Neural progenitor cell (in vitro differentiated cells): ENCODE measurements at regions not wholly inside any gene's neighbourhood (a gene's known extent, or its start where the extent isn't known, plus 50 kb on each side); places are given as distances from the start of the nearest gene placed in this dataset.

ENCODE experiments used
- DNase-seq: peaks from one replicate; pipeline ENCODE4 v3.0.0-alpha.2; 2016; ENCODE audit warnings: low spot score
- H2AFZ ChIP-seq: fragments of 200-600 bp; sonication (generic); replicated peaks from 2 replicates; pipeline ENCODE4 v1.6.1; 2016; ENCODE audit warnings: antibody characterized with exemption
- H3F3A ChIP-seq: fragments of 200-600 bp; sonication (generic); 2 replicates; pipeline ENCODE4 v1.6.1; 2016; ENCODE audit warnings: antibody characterized with exemption, low read depth
- H3K27ac ChIP-seq: fragments of 200-600 bp; sonication (generic); 2 replicates; pipeline ENCODE4 v1.5.1; 2016; ENCODE audit warnings: mild to moderate bottlenecking
- H3K27me3 ChIP-seq: fragments of 200-600 bp; sonication (generic); 2 replicates; pipeline ENCODE4 v1.6.1; 2016; ENCODE audit warnings: mild to moderate bottlenecking, moderate library complexity
- H3K36me3 ChIP-seq: fragments of 200-600 bp; sonication (generic); 2 replicates; pipeline ENCODE4 v1.5.1; 2016
- H3K4me1 ChIP-seq: fragments of 200-600 bp; sonication (generic); 2 replicates; pipeline ENCODE4 v1.6.1; 2016; ENCODE audit warnings: mixed run types
- H3K4me2 ChIP-seq: fragments of 200-600 bp; sonication (generic); 2 replicates; pipeline ENCODE4 v1.6.1; 2016
- H3K4me3 ChIP-seq: fragments of 200-600 bp; sonication (generic); 2 replicates; pipeline ENCODE4 v1.5.1; 2016
- H3K79me2 ChIP-seq: fragments of 200-600 bp; sonication (generic); 2 replicates; pipeline ENCODE4 v1.6.1; 2016; ENCODE audit warnings: low read depth
- H3K9ac ChIP-seq: fragments of 200-600 bp; sonication (generic); 2 replicates; pipeline ENCODE4 v1.6.1; 2016
- H3K9me3 ChIP-seq: fragments of 200-600 bp; sonication (generic); 2 replicates; pipeline ENCODE4 v1.5.1; 2016; ENCODE audit warnings: low read depth
- H4K20me1 ChIP-seq: fragments of 200-600 bp; sonication (generic); 2 replicates; pipeline ENCODE4 v1.6.1; 2016; ENCODE audit warnings: low read depth
- H3K27ac Mint-ChIP-seq: 3 replicates; pipeline ENCODE4 v1.8.0; 2021; ENCODE audit warnings: mixed read lengths
- H3K27me3 Mint-ChIP-seq: 2 replicates; pipeline ENCODE4 v1.8.0; 2022; ENCODE audit warnings: low read depth, mild to moderate bottlenecking, inconsistent platforms, moderate library complexity, mixed read lengths; ENCODE audit not compliant: insufficient read depth
- H3K36me3 Mint-ChIP-seq: 3 replicates; pipeline ENCODE4 v1.8.0; 2021; ENCODE audit warnings: mixed read lengths
- H3K4me1 Mint-ChIP-seq: 3 replicates; pipeline ENCODE4 v1.8.0; 2021; ENCODE audit warnings: mixed read lengths
- H3K4me3 Mint-ChIP-seq: 3 replicates; pipeline ENCODE4 v1.8.0; 2021; ENCODE audit warnings: mild to moderate bottlenecking, moderate library complexity, mixed read lengths
- H3K9me3 Mint-ChIP-seq: 3 replicates; pipeline ENCODE4 v1.8.0; 2020; ENCODE audit warnings: mixed read lengths
- CTCF ChIP-seq: fragments of 200-600 bp; sonication (generic); IDR thresholded peaks from 2 replicates; pipeline ENCODE4 v1.5.1; 2017; ENCODE audit warnings: antibody characterized with exemption, mild to moderate bottlenecking
- EZH2 ChIP-seq: fragments of 200-600 bp; sonication (generic); IDR thresholded peaks from 2 replicates; pipeline ENCODE4 v1.6.1; 2017; ENCODE audit warnings: antibody characterized with exemption, mild to moderate bottlenecking, moderate library complexity
- EZH2phosphoT487 ChIP-seq: fragments of 200-600 bp; sonication (generic); IDR thresholded peaks from 2 replicates; pipeline ENCODE4 v1.6.1; 2017; ENCODE audit warnings: antibody characterized with exemption

DNA sequence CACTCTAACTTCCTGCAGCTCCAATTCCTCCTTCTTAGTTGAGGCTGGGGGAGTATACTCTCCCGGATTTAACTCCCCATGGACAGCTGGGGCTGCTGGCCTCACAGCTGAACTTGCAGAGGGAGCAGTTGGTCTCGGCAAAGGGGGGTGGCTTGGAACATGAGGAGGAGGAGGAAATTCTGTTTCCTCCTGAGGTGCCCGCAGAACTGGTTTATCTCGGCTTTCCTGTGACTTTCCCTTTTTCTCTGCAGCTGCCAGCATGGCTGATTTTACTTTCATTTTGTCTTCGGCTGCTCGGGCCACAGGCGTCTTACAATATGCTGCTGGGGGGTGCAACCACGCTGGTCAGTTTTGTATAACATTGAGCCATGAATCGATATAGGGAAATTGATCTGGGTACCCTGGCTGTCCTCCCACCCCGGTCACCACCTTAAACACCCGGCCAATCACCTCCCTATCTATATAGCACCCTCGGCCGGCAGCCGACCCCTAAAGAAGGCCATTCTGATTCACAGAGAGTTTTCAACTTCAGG, 1317.6 kb downstream of the TMEM121 start:
- H3K79me2 ChIP-seq = no peaks in the 10 kb centered on the region
- H3K4me3 Mint-ChIP-seq = no peak overlapping the region
- no peak overlapping the region for H3K9ac ChIP-seq
- no peaks in the 10 kb centered on the region for H3K27me3 ChIP-seq
- no peak overlapping the region for H3K27ac Mint-ChIP-seq
- no peaks in the 10 kb centered on the region for H3K36me3 ChIP-seq
- H3K9me3 ChIP-seq = peaks cover 17% of the 10 kb centered on the region
- no peak for DNase-seq
- no peak overlapping the region for H3K4me3 ChIP-seq
- no peak overlapping the region for H2AFZ ChIP-seq
- no peak overlapping the region for H3K4me2 ChIP-seq
- peaks cover 3% of the 10 kb centered on the region for H3K27me3 Mint-ChIP-seq
- H3K9me3 Mint-ChIP-seq = peaks cover 53% of the 10 kb centered on the region
- H4K20me1 ChIP-seq = no peaks in the 10 kb centered on the region
- no peaks in the 10 kb centered on the region for H3K4me1 Mint-ChIP-seq
- no peak overlapping the region for H3K27ac ChIP-seq
- no peak for TF ChIP-seq CTCF
- no peak for TF ChIP-seq EZH2phosphoT487
- no peaks in the 10 kb centered on the region for H3F3A ChIP-seq
- H3K4me1 ChIP-seq = no peaks in the 10 kb centered on the region
- no peaks in the 10 kb centered on the region for H3K36me3 Mint-ChIP-seq

DNA sequence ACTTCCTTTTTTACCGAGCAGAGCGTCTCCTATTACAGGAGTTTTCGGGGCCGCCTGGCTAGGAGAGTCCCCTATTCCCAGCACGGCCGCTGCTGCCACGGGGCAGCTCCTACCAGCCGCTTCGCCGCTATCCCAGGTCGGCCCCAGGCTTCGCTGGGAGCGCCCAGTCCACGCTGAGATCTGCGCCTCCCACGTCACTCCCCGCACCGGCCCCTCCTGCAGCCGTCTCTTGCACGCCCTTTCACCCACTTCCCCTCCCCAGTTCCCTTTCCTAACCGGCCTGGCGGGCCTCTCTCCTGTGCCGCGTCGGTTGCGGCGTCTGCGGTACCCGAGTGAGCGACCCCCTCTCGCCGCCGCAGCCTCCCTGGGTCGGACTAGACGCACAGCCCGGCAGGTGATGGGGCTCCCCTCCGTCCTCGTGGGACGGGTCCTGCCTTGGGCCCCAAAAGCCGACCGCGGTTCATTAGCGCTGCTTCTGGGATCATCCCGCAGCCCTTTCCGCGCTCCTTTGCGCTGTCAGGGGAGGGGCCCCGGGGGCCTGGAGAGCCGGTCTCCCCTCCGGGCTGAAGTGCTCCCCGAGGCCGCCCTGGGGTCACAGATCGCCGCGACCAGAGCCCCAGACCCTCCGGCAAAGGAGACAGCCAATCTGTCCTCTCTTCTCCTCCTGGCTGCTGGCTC, 1318.4 kb downstream of the TMEM121 start:
- Histone ChIP-seq H3K9ac (no peak overlapping the region), H4K20me1 (no peaks in the 10 kb centered on the region), H3K36me3 (no peaks in the 10 kb centered on the region), H3K4me2 (no peak overlapping the region), H2AFZ (no peak overlapping the region), H3K79me2 (no peaks in the 10 kb centered on the region), H3F3A (no peaks in the 10 kb centered on the region), H3K27me3 (no peaks in the 10 kb centered on the region), H3K4me3 (no peak overlapping the region), H3K27ac (no peak overlapping the region), H3K4me1 (no peaks in the 10 kb centered on the region), H3K9me3 (peaks cover 17% of the 10 kb centered on the region)
- H3K4me1 Mint-ChIP-seq = no peaks in the 10 kb centered on the region
- DNase-seq = no peak
- H3K9me3 Mint-ChIP-seq = peaks cover 56% of the 10 kb centered on the region
- H3K36me3 Mint-ChIP-seq = no peaks in the 10 kb centered on the region
- no peak for TF ChIP-seq EZH2
- no peak for TF ChIP-seq CTCF
- TF ChIP-seq EZH2phosphoT487 = no peak
- H3K27me3 Mint-ChIP-seq = peaks cover 3% of the 10 kb centered on the region
- H3K27ac Mint-ChIP-seq = no peak overlapping the region
- H3K4me3 Mint-ChIP-seq = no peak overlapping the region

GRCh38 chr14:106845286-106846087, 1319.1 kb downstream of the TMEM121 start:
- no peak overlapping the region for H3K4me2 ChIP-seq
- TF ChIP-seq CTCF (no peak), EZH2phosphoT487 (no peak), EZH2 (no peak)
- no peaks in the 10 kb centered on the region for H3K36me3 ChIP-seq
- H3K27me3 Mint-ChIP-seq = peaks cover 3% of the 10 kb centered on the region
- peaks cover 54% of the 10 kb centered on the region for H3K9me3 Mint-ChIP-seq
- H3K36me3 Mint-ChIP-seq = no peaks in the 10 kb centered on the region
- no peak for DNase-seq
- H2AFZ ChIP-seq = no peak overlapping the region
- no peaks in the 10 kb centered on the region for H4K20me1 ChIP-seq
- no peaks in the 10 kb centered on the region for H3K4me1 ChIP-seq
- no peaks in the 10 kb centered on the region for H3F3A ChIP-seq
- no peak overlapping the region for H3K4me3 ChIP-seq
- H3K27me3 ChIP-seq = no peaks in the 10 kb centered on the region
- no peaks in the 10 kb centered on the region for H3K4me1 Mint-ChIP-seq
- no peaks in the 10 kb centered on the region for H3K79me2 ChIP-seq
- no peak overlapping the region for H3K4me3 Mint-ChIP-seq
- H3K9me3 ChIP-seq = peaks cover 24% of the 10 kb centered on the region
- no peak overlapping the region for H3K27ac Mint-ChIP-seq
- H3K27ac ChIP-seq = no peak overlapping the region
- no peak overlapping the region for H3K9ac ChIP-seq
